ENCODE measurements at regions not wholly inside any gene's neighbourhood (a gene's known extent, or its start where the extent isn't known, plus 50 kb on each side); places are given as distances from the start of the nearest gene placed in this dataset.

- no peak overlapping the region for H3K4me2 ChIP-seq (ENCODE audit: control insufficient read depth, insufficient read depth)
- H2AFZ ChIP-seq (ENCODE audit: control insufficient read depth, low read depth, low read length): no peak overlapping the region
- H3K27me3 ChIP-seq (replicated peaks in 1 of 2; ENCODE audit: control insufficient read depth in 2 of 2, insufficient read depth in 2 of 2, low read length in 1 of 2): no peaks in the 10 kb centered on the region
- no peak for TF ChIP-seq BCL3 (IDR thresholded peaks at IDR 0.05; ENCODE audit: borderline replicate concordance, insufficient read depth, low read depth, low read length, poor library complexity, severe bottlenecking)
- no peak for TF ChIP-seq MAX (IDR thresholded peaks at IDR 0.05; ENCODE audit: low read depth, low read length)
- TF ChIP-seq KDM1A (IDR thresholded peaks at IDR 0.05; ENCODE audit: borderline replicate concordance): no peak
- no peak for TF ChIP-seq IRF3 (IDR thresholded peaks at IDR 0.05)
- TF ChIP-seq HDGF (IDR thresholded peaks at IDR 0.05): no peak
- TF ChIP-seq FOS (IDR thresholded peaks at IDR 0.05; ENCODE audit: borderline replicate concordance, extremely low read depth, insufficient read length): no peak
- TF ChIP-seq TCF3 (IDR thresholded peaks at IDR 0.05; ENCODE audit: borderline replicate concordance, insufficient read depth, low read depth, low read length): no peak
- no peak for TF ChIP-seq BRCA1 (IDR thresholded peaks at IDR 0.05; ENCODE audit: low read depth, low read length)
- TF ChIP-seq NFYA (IDR thresholded peaks at IDR 0.05; ENCODE audit: borderline replicate concordance, low read depth, low read length): no peak
- TF ChIP-seq NR2C2 (IDR thresholded peaks at IDR 0.05; ENCODE audit: borderline replicate concordance, control insufficient read depth, insufficient read length, low read depth): no peak
- no peak for FAIRE-seq
- WGBS (ENCODE audit: insufficient coverage, insufficient replicate concordance, low lambda C conversion rate, missing lambda C conversion rate): 33% methylated on average over 13 of the region's 13 CpGs
- H3K36me3 ChIP-seq (ENCODE audit: control insufficient read depth in 2 of 2, insufficient read depth in 2 of 2, low read length in 1 of 2): no peaks in the 10 kb centered on the region
- H3K9me3 ChIP-seq (replicated peaks; ENCODE audit: control insufficient read depth, insufficient read depth, low read length): no peaks in the 10 kb centered on the region; the same call in 2 of the 3 replicates
- ChIA-PET SMC1A (ENCODE audit: uncharacterized antibody, unreplicated experiment) (interaction anchor here (0.9 kb wide), 1 partner anchor 10 kb away, joined by 3 read pairs; no protein-coding TSS in a partner anchor), CTCF (interaction anchor here (0.7 kb wide), 1 partner anchor 27 kb away, joined by 3 read pairs; no protein-coding TSS in a partner anchor), POLR2A (no interaction called here), RAD21 (ENCODE audit: unreplicated experiment) (no interaction called here)
- no peaks in the 10 kb centered on the region for H3K4me1 ChIP-seq (ENCODE audit: control insufficient read depth, insufficient read depth, low read length)
- no peak overlapping the region for H3K27ac ChIP-seq (ENCODE audit: control insufficient read depth, insufficient read depth)
- in situ Hi-C loops (cut with MboI): no loop called here
- no peaks in the 10 kb centered on the region for H4K20me1 ChIP-seq (ENCODE audit: control insufficient read depth, insufficient read depth)
- H3K4me3 ChIP-seq: no peak overlapping the region
- no peak for ATAC-seq
- H3K79me2 ChIP-seq (ENCODE audit: control insufficient read depth, insufficient read depth, low read length): no peaks in the 10 kb centered on the region
- no TSS peak for BruUV-seq (replicated peaks)
- H3K9ac ChIP-seq (ENCODE audit: control insufficient read depth, insufficient read depth, low read length): no peak overlapping the region
- intact Hi-C loops (cut with micrococcal nuclease; ENCODE audit: unreplicated experiment): no loop called here
- no peak for DNase-seq (ENCODE audit: low read depth, low spot score)
These were observed 61.6 kb downstream of the LSM5 start for GRCh38 chr7:32428546-32428945.
